ENCODE measurements at regions not wholly inside any gene's neighbourhood (a gene's known extent, or its start where the extent isn't known, plus 50 kb on each side); places are given as distances from the start of the nearest gene placed in this dataset.

DNA sequence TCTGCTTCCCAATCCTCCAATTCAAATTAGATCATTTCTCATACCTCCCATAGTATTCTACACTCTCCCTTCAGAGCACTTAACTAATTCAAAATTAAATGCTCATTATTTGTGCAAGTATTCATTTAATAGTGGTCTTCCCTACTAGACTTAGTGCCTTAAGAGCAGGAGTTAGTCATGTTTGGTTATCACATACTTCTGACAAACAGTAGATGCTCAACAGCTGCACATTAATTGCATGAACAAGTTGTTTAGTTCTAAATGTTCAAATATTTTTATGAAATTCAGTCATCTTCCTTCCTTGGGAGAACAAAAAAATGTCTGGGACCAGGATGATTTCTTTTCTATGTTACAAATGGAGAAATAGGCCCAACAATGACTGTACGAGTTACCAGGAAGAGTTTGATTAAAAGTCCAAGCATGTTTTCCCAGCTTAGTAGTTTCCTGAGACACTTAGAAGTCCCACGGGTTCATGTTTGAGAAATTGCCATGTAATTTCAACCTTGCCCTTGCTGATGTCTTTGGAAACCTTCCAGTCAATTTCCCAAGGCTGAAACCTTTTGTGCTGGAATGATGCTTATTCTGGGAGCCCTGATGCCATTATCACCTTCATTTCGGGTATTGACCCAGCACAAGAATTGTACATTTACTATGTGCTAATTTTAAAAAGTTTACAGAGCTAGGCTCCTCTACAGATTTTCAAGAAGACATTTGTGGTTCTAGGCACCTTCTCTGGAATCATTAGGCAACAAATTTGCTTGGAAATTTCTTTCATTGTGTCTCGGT lies 437.9 kb upstream of the PLXNA2 start:
- TF ChIP-seq CTCF (IDR thresholded peaks at IDR 0.05; ENCODE audit: borderline replicate concordance, extremely low read depth, low read length, poor library complexity, severe bottlenecking) (no peak), EZH2 (IDR thresholded peaks at IDR 0.05; ENCODE audit: borderline replicate concordance, low read depth, low read length, severe bottlenecking) (no peak)

Data from DND-41 (cell line).